ENCODE measurements at regions not wholly inside any gene's neighbourhood (a gene's known extent, or its start where the extent isn't known, plus 50 kb on each side); places are given as distances from the start of the nearest gene placed in this dataset.
"Not testable (repeated sequence)": the region's sequence is repeated elsewhere in the genome, so short reads cannot be mapped to it uniquely, and the experiment has no call there.

- no peak for DNase-seq (ENCODE audit: low spot score in 2 of 2)
- no peak overlapping the region for H3K4me3 ChIP-seq
- H3K4me1 ChIP-seq = peaks cover 14% of the 10 kb centered on the region
- no peaks in the 10 kb centered on the region for H3K9me3 ChIP-seq
- no peaks in the 10 kb centered on the region for H3K36me3 ChIP-seq (replicated peaks)
- in situ Hi-C loops (cut with MboI; ENCODE audit: low sequenced_read_pairs) = loop anchor here (25.0 kb wide), 2 partner anchors 984 to 1184 kb away; partner anchors contain the start of gene PTGER4
- no peaks in the 10 kb centered on the region for H3K27me3 ChIP-seq (ENCODE audit: low read depth)
Measured at GRCh38 chr5:39702928-39703327, 278.1 kb upstream of the DAB2 start.

GRCh38 chr5:39700523-39700922, 275.7 kb upstream of the DAB2 start:
- in situ Hi-C loops (cut with MboI; ENCODE audit: low sequenced_read_pairs) = loop anchor here (25.0 kb wide), 2 partner anchors 987 to 1187 kb away; partner anchors contain the start of gene PTGER4
- no peaks in the 10 kb centered on the region for H3K27me3 ChIP-seq (ENCODE audit: low read depth)
- no peak for DNase-seq (ENCODE audit: low spot score in 2 of 2)
- no peaks in the 10 kb centered on the region for H3K36me3 ChIP-seq (replicated peaks)
- no peaks in the 10 kb centered on the region for H3K9me3 ChIP-seq
- H3K4me3 ChIP-seq = no peak overlapping the region
- peaks cover 14% of the 10 kb centered on the region for H3K4me1 ChIP-seq

GRCh38 chr5:39698838-39699560, 274.2 kb upstream of the DAB2 start:
- Histone ChIP-seq H3K36me3 (replicated peaks) (no peaks in the 10 kb centered on the region), H3K9me3 (no peaks in the 10 kb centered on the region), H3K4me3 (no peak overlapping the region), H3K4me1 (peaks cover 14% of the 10 kb centered on the region), H3K27me3 (ENCODE audit: low read depth) (no peaks in the 10 kb centered on the region)
- in situ Hi-C loops (cut with MboI; ENCODE audit: low sequenced_read_pairs) = no loop called here
- peak; percentile 38 to 82 for DNase-seq (ENCODE audit: low spot score in 2 of 2)

- Histone ChIP-seq H3K4me3 (no peak overlapping the region), H3K4me1 (peaks cover 14% of the 10 kb centered on the region), H3K27me3 (ENCODE audit: low read depth) (no peaks in the 10 kb centered on the region), H3K9me3 (no peaks in the 10 kb centered on the region), H3K36me3 (replicated peaks) (no peaks in the 10 kb centered on the region)
- DNase-seq (ENCODE audit: low spot score in 2 of 2) = no peak
- in situ Hi-C loops (cut with MboI; ENCODE audit: low sequenced_read_pairs) = no loop called here
Measured at GRCh38 chr5:39697881-39698280, 273.1 kb upstream of the DAB2 start.

DNA sequence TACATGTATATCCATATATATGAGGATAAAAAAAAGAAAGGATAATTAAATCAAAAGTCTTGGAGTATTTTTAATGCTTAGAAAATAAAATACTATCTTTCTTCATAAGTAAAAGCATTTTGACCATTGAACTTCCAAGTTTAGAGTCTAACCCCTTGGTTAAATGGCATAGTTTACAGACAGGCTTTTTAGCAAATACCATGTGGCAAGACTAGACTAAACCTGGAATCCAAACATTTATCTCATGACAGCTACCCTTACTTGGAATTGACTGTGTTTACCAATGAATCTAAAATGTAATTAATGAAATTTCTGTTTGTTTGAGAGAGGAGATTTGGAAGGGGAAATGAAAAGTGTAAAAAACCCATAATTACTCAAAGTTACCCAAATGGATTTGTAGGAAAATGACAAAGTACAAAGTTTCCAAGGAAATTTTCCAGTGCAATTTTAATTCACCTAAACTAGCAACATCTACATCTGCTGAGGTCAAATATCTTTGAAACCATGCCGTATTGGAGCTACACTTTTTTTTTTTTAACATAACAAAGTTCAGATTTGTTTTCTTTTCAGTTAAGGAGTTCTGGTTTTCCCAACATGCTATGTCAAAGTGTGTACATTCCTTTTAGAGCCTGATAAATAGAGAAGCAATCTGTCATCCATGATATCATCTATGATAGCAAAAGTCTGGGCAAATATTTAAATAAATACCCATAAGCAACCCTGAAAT, 272.1 kb upstream of the DAB2 start:
- Histone ChIP-seq H3K4me1 (peaks cover 14% of the 10 kb centered on the region), H3K4me3 (no peak overlapping the region), H3K9me3 (no peaks in the 10 kb centered on the region), H3K27me3 (ENCODE audit: low read depth) (no peaks in the 10 kb centered on the region), H3K36me3 (replicated peaks) (no peaks in the 10 kb centered on the region)
- in situ Hi-C loops (cut with MboI; ENCODE audit: low sequenced_read_pairs) = no loop called here
- DNase-seq (ENCODE audit: low spot score in 2 of 2) = no peak

DNA sequence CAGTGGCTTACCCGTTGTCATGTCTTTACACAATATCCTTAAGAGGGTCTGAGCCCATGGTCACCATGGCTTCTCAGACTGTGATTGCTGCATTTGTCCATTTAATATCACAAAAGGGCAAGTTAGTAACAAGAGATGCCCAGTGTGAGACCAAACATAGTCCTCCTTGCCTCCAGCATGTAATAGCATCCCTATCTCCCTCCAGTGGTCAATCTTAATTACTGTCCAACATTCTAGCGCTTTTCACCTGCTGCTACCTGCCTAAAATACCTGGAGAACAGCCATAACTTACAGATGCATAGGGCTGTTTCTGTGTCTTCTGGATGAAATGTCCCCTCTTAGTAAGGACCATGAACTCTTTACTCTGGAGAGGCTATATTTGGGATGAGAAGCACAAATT, 267.2 kb upstream of the DAB2 start:
- Histone ChIP-seq H3K36me3 (replicated peaks) (no peaks in the 10 kb centered on the region), H3K4me3 (no peak overlapping the region), H3K9me3 (no peaks in the 10 kb centered on the region; the same call in 1 of the 2 replicates), H3K27me3 (ENCODE audit: low read depth) (no peaks in the 10 kb centered on the region), H3K4me1 (no peaks in the 10 kb centered on the region; the same call in 1 of the 2 replicates)
- peak in 1 of 2 experiments; percentile 2 for DNase-seq (ENCODE audit: low spot score in 2 of 2)
- in situ Hi-C loops (cut with MboI; ENCODE audit: low sequenced_read_pairs) = no loop called here

GRCh38 chr5:39691136-39691535, 266.4 kb upstream of the DAB2 start:
- in situ Hi-C loops (cut with MboI; ENCODE audit: low sequenced_read_pairs) = no loop called here
- H3K27me3 ChIP-seq (ENCODE audit: low read depth) = no peaks in the 10 kb centered on the region
- H3K36me3 ChIP-seq (replicated peaks) = no peaks in the 10 kb centered on the region
- no peaks in the 10 kb centered on the region; the same call in 1 of the 2 replicates for H3K9me3 ChIP-seq
- H3K4me1 ChIP-seq = no peaks in the 10 kb centered on the region
- no peak overlapping the region for H3K4me3 ChIP-seq
- DNase-seq (ENCODE audit: low spot score in 2 of 2) = peak in 1 of 2 experiments; percentile 1

GRCh38 chr5:39689919-39690318, 265.1 kb upstream of the DAB2 start:
- no peak for DNase-seq (ENCODE audit: low spot score in 2 of 2)
- in situ Hi-C loops (cut with MboI; ENCODE audit: low sequenced_read_pairs) = no loop called here
- no peaks in the 10 kb centered on the region; the same call in 1 of the 2 replicates for H3K9me3 ChIP-seq
- no peaks in the 10 kb centered on the region for H3K4me1 ChIP-seq
- no peaks in the 10 kb centered on the region for H3K27me3 ChIP-seq (ENCODE audit: low read depth)
- no peak overlapping the region for H3K4me3 ChIP-seq
- H3K36me3 ChIP-seq (replicated peaks) = no peaks in the 10 kb centered on the region

- H3K9me3 ChIP-seq; H3K4me3 ChIP-seq; H3K4me1 ChIP-seq; in situ Hi-C loops (cut with MboI; ENCODE audit: low sequenced_read_pairs); DNase-seq (ENCODE audit: low spot score in 2 of 2); H3K27me3 ChIP-seq (ENCODE audit: low read depth); H3K36me3 ChIP-seq (replicated peaks): not testable (repeated sequence)
Measured at GRCh38 chr5:39687924-39688323, 263.1 kb upstream of the DAB2 start.

GRCh38 chr5:39680213-39680612, 255.4 kb upstream of the DAB2 start:
- H3K36me3 ChIP-seq (replicated peaks) = no peaks in the 10 kb centered on the region
- no peak overlapping the region for H3K4me3 ChIP-seq
- H3K9me3 ChIP-seq = peaks cover 5% of the 10 kb centered on the region; the same call in 1 of the 2 replicates
- in situ Hi-C loops (cut with MboI; ENCODE audit: low sequenced_read_pairs) = no loop called here
- DNase-seq (ENCODE audit: low spot score in 2 of 2) = no peak
- H3K4me1 ChIP-seq = peaks cover 28% of the 10 kb centered on the region
- H3K27me3 ChIP-seq (ENCODE audit: low read depth) = no peaks in the 10 kb centered on the region

DNA sequence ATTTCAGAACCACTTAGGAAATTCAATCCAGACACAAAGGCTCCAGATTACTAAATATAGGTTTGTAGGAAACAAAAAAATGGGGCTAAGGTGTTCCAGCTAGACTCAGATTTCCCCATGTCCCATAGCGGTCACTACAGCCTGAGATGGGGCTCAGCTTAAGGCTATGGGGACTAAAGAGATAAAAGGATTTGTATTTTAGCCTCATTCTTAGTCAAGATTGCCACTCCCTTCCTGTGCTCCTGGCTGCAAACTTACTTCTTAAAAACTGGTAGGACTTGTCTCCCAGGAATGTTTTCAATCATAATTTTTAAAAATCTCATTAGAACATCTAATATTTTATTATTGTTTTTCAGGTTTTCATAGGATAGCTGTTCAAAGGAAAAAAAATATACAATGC, 253.8 kb upstream of the DAB2 start:
- Histone ChIP-seq H3K36me3 (replicated peaks) (no peaks in the 10 kb centered on the region), H3K4me1 (peaks cover 28% of the 10 kb centered on the region), H3K27me3 (ENCODE audit: low read depth) (no peaks in the 10 kb centered on the region), H3K4me3 (no peak overlapping the region), H3K9me3 (peaks cover 5% of the 10 kb centered on the region; the same call in 1 of the 2 replicates)
- in situ Hi-C loops (cut with MboI; ENCODE audit: low sequenced_read_pairs) = no loop called here
- no peak for DNase-seq (ENCODE audit: low spot score in 2 of 2)

- Histone ChIP-seq H3K36me3 (replicated peaks) (no peaks in the 10 kb centered on the region), H3K27me3 (ENCODE audit: low read depth) (no peaks in the 10 kb centered on the region), H3K4me3 (no peak overlapping the region), H3K9me3 (peaks cover 3% of the 10 kb centered on the region; the same call in 1 of the 2 replicates), H3K4me1 (peaks cover 54% of the 10 kb centered on the region)
- in situ Hi-C loops (cut with MboI; ENCODE audit: low sequenced_read_pairs) = no loop called here
- DNase-seq (ENCODE audit: low spot score in 2 of 2) = peak in 1 of 2 experiments; percentile 34
Measured at GRCh38 chr5:39675676-39676075, 250.9 kb upstream of the DAB2 start.

GRCh38 chr5:39674209-39675082, 249.7 kb upstream of the DAB2 start:
- in situ Hi-C loops (cut with MboI; ENCODE audit: low sequenced_read_pairs) = no loop called here
- Histone ChIP-seq H3K4me1 (peaks cover 51% of the 10 kb centered on the region), H3K36me3 (replicated peaks) (peaks cover 3% of the 10 kb centered on the region; the same call in 1 of the 2 replicates), H3K9me3 (peaks cover under 1% of the 10 kb centered on the region; the same call in 1 of the 2 replicates), H3K27me3 (ENCODE audit: low read depth) (no peaks in the 10 kb centered on the region), H3K4me3 (no peak overlapping the region)
- no peak for DNase-seq (ENCODE audit: low spot score in 2 of 2)

Data from HAP-1 (cell line).